ENCODE measurements at regions not wholly inside any gene's neighbourhood (a gene's known extent, or its start where the extent isn't known, plus 50 kb on each side); places are given as distances from the start of the nearest gene placed in this dataset.

GRCh38 chr5:133785182-133785581, 172.8 kb upstream of the FSTL4 start:
- TF ChIP-seq SP1 (IDR thresholded peaks at IDR 0.05) (no peak), ZNF384 (IDR thresholded peaks at IDR 0.05) (no peak), FOXK2 (IDR thresholded peaks at IDR 0.05) (no peak), PKNOX1 (IDR thresholded peaks at IDR 0.05) (no peak), BHLHE40 (IDR thresholded peaks at IDR 0.05; ENCODE audit: borderline replicate concordance) (no peak), FOXM1 (IDR thresholded peaks at IDR 0.05; ENCODE audit: borderline replicate concordance) (no peak), SUZ12 (IDR thresholded peaks at IDR 0.05) (no peak), ELF4 (IDR thresholded peaks at IDR 0.05) (no peak), ARNT (IDR thresholded peaks at IDR 0.05) (no peak), CTBP1 (IDR thresholded peaks at IDR 0.05; ENCODE audit: borderline replicate concordance) (no peak), FOXA1 (IDR thresholded peaks at IDR 0.05) (no peak), TARDBP (IDR thresholded peaks at IDR 0.05) (no peak), HDGF (IDR thresholded peaks at IDR 0.05; ENCODE audit: borderline replicate concordance) (no peak), NFRKB (IDR thresholded peaks at IDR 0.05) (no peak)

Data from HEK293T (cell line).